Mucosa of gallbladder (tissue), 1 donor: ENCODE measurements at regions not wholly inside any gene's neighbourhood (a gene's known extent, or its start where the extent isn't known, plus 50 kb on each side); places are given as distances from the start of the nearest gene placed in this dataset.

Source experiments
- DNase-seq: peaks from one replicate; pipeline ENCODE4 v3.0.0-alpha.2; 2020; ENCODE audit warnings: low spot score
- donor health status: DM: no; HTN: no; CAD: no.

GRCh38 chr4:58688568-58688967 is 1578.4 kb upstream of the IGFBP7 start:
- DNase-seq = no peak

GRCh38 chr4:58679886-58680285 is 1569.7 kb upstream of the IGFBP7 start:
- no peak for DNase-seq

GRCh38 chr4:58679051-58679450 is 1568.9 kb upstream of the IGFBP7 start:
- no peak for DNase-seq

- DNase-seq = no peak
Observed at GRCh38 chr4:58669783-58670182, 1559.6 kb upstream of the IGFBP7 start.

GRCh38 chr4:58665649-58666048 is 1555.5 kb upstream of the IGFBP7 start:
- no peak for DNase-seq

GRCh38 chr4:58658701-58659100 is 1548.5 kb upstream of the IGFBP7 start:
- no peak for DNase-seq

GRCh38 chr4:58653251-58653650 is 1543.1 kb upstream of the IGFBP7 start:
- no peak for DNase-seq

- DNase-seq = no peak
Observed at GRCh38 chr4:58649226-58649625, 1539.0 kb upstream of the IGFBP7 start.

- no peak for DNase-seq
Observed at GRCh38 chr4:58646126-58646525, 1535.9 kb upstream of the IGFBP7 start.

GRCh38 chr4:58644549-58644948 is 1534.4 kb upstream of the IGFBP7 start:
- no peak for DNase-seq

- no peak for DNase-seq
Observed at GRCh38 chr4:58636381-58636780, 1526.2 kb upstream of the IGFBP7 start.

GRCh38 chr4:58617226-58617625 is 1507.0 kb upstream of the IGFBP7 start:
- no peak for DNase-seq

- no peak for DNase-seq
Observed at GRCh38 chr4:58611012-58611411, 1500.8 kb upstream of the IGFBP7 start.

- DNase-seq = no peak
Observed at GRCh38 chr4:58606303-58606702, 1496.1 kb upstream of the IGFBP7 start.

- DNase-seq = no peak
Observed at GRCh38 chr4:58603951-58604350, 1493.8 kb upstream of the IGFBP7 start.

GRCh38 chr4:58602731-58603359 is 1492.7 kb upstream of the IGFBP7 start:
- DNase-seq = no peak

GRCh38 chr4:58602022-58602421 is 1491.8 kb upstream of the IGFBP7 start:
- DNase-seq = no peak

GRCh38 chr4:58600290-58600689 is 1490.1 kb upstream of the IGFBP7 start:
- no peak for DNase-seq

GRCh38 chr4:58590722-58591121 is 1480.5 kb upstream of the IGFBP7 start:
- no peak for DNase-seq

- DNase-seq = no peak
Observed at GRCh38 chr4:58587856-58588255, 1477.7 kb upstream of the IGFBP7 start.

GRCh38 chr4:58566260-58566659 is 1456.1 kb upstream of the IGFBP7 start:
- no peak for DNase-seq

- DNase-seq = no peak
Observed at GRCh38 chr4:58564695-58565475, 1454.7 kb upstream of the IGFBP7 start.

- DNase-seq = no peak
Observed at GRCh38 chr4:58561170-58561569, 1451.0 kb upstream of the IGFBP7 start.

GRCh38 chr4:58560736-58561135 is 1450.6 kb upstream of the IGFBP7 start:
- DNase-seq = no peak
